K562 (cell line): ENCODE measurements at regions not wholly inside any gene's neighbourhood (a gene's known extent, or its start where the extent isn't known, plus 50 kb on each side); places are given as distances from the start of the nearest gene placed in this dataset.

Experiments used
- CBX2 ChIP-seq: fragments of 200-600 bp; sonication (generic); IDR thresholded peaks from one replicate; pipeline ENCODE4 v1.6.1; 2012; ENCODE audit warnings: mild to moderate bottlenecking, low read length, inconsistent platforms; ENCODE audit not compliant: insufficient read depth, poor library complexity, severe bottlenecking
- RFX5 ChIP-seq: IDR thresholded peaks from 2 replicates; pipeline ENCODE4 v1.6.1; 2011; ENCODE audit warnings: low read depth, mild to moderate bottlenecking, improper control_type of control experiment, low read length
- SMC3 ChIP-seq: conservative IDR thresholded peaks from 2 replicates; pipeline ENCODE4 v1.6.1; 2011; ENCODE audit warnings: low read depth, low read length, improper control_type of control experiment; ENCODE audit not compliant: insufficient read depth
- TARDBP ChIP-seq: fragments of 450-650 bp; IDR thresholded peaks from 2 replicates; pipeline ENCODE4 v1.6.1; 2016
- TF ChIP-seq, protein P1 (sequence below): fragments of 200-600 bp; sonication (generic); IDR thresholded peaks from one replicate; pipeline ENCODE4 v1.6.1; 2012; ENCODE audit warnings: mild to moderate bottlenecking, low read depth, low read length, inconsistent platforms
- TF ChIP-seq, protein P2 (sequence below), 3 experiments: IDR thresholded peaks in 2 of 3; conservative IDR thresholded peaks in 1 of 3; 2 replicates each; pipeline ENCODE4 v1.5.1; 2011 to 2012; ENCODE audit warnings: low read length in 3 of 3, mild to moderate bottlenecking in 3 of 3, control low read depth in 2 of 3, improper control_type of control experiment in 1 of 3, inconsistent platforms in 1 of 3, low read depth in 1 of 3, mixed read lengths in 1 of 3, moderate library complexity in 1 of 3; ENCODE audit not compliant: insufficient read depth in 2 of 3
- TF ChIP-seq, protein P3 (sequence below): sonication (generic); formaldehyde crosslinking; IDR thresholded peaks from 2 replicates; pipeline ENCODE4 v1.8.1; 2022; ENCODE audit warnings: missing genetic modification reagents

DNA sequence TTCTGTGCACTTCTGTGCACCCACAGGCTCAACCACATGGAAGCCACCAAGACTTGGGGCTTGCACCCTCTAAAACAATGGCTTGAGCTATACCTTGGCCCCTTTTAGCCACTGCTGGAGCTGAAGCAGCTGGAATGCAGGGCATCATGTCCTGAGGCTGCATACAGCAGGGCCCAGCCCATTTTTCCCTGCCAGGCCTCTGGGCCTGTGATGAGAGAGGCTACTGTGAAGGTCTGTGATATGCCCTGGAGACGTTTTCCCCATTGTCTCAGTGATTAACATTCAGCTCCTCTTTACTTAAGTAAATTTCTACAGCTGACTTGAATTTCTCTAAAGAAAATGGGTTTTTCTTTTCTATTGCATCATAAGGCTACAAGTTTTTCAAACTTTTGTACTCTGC lies 134.0 kb upstream of the EGFLAM start:
- TF ChIP-seq SMC3 (no peak), RFX5 (no peak), TARDBP (no peak), CBX2 (no peak)
- TF ChIP-seq, protein P1, sequence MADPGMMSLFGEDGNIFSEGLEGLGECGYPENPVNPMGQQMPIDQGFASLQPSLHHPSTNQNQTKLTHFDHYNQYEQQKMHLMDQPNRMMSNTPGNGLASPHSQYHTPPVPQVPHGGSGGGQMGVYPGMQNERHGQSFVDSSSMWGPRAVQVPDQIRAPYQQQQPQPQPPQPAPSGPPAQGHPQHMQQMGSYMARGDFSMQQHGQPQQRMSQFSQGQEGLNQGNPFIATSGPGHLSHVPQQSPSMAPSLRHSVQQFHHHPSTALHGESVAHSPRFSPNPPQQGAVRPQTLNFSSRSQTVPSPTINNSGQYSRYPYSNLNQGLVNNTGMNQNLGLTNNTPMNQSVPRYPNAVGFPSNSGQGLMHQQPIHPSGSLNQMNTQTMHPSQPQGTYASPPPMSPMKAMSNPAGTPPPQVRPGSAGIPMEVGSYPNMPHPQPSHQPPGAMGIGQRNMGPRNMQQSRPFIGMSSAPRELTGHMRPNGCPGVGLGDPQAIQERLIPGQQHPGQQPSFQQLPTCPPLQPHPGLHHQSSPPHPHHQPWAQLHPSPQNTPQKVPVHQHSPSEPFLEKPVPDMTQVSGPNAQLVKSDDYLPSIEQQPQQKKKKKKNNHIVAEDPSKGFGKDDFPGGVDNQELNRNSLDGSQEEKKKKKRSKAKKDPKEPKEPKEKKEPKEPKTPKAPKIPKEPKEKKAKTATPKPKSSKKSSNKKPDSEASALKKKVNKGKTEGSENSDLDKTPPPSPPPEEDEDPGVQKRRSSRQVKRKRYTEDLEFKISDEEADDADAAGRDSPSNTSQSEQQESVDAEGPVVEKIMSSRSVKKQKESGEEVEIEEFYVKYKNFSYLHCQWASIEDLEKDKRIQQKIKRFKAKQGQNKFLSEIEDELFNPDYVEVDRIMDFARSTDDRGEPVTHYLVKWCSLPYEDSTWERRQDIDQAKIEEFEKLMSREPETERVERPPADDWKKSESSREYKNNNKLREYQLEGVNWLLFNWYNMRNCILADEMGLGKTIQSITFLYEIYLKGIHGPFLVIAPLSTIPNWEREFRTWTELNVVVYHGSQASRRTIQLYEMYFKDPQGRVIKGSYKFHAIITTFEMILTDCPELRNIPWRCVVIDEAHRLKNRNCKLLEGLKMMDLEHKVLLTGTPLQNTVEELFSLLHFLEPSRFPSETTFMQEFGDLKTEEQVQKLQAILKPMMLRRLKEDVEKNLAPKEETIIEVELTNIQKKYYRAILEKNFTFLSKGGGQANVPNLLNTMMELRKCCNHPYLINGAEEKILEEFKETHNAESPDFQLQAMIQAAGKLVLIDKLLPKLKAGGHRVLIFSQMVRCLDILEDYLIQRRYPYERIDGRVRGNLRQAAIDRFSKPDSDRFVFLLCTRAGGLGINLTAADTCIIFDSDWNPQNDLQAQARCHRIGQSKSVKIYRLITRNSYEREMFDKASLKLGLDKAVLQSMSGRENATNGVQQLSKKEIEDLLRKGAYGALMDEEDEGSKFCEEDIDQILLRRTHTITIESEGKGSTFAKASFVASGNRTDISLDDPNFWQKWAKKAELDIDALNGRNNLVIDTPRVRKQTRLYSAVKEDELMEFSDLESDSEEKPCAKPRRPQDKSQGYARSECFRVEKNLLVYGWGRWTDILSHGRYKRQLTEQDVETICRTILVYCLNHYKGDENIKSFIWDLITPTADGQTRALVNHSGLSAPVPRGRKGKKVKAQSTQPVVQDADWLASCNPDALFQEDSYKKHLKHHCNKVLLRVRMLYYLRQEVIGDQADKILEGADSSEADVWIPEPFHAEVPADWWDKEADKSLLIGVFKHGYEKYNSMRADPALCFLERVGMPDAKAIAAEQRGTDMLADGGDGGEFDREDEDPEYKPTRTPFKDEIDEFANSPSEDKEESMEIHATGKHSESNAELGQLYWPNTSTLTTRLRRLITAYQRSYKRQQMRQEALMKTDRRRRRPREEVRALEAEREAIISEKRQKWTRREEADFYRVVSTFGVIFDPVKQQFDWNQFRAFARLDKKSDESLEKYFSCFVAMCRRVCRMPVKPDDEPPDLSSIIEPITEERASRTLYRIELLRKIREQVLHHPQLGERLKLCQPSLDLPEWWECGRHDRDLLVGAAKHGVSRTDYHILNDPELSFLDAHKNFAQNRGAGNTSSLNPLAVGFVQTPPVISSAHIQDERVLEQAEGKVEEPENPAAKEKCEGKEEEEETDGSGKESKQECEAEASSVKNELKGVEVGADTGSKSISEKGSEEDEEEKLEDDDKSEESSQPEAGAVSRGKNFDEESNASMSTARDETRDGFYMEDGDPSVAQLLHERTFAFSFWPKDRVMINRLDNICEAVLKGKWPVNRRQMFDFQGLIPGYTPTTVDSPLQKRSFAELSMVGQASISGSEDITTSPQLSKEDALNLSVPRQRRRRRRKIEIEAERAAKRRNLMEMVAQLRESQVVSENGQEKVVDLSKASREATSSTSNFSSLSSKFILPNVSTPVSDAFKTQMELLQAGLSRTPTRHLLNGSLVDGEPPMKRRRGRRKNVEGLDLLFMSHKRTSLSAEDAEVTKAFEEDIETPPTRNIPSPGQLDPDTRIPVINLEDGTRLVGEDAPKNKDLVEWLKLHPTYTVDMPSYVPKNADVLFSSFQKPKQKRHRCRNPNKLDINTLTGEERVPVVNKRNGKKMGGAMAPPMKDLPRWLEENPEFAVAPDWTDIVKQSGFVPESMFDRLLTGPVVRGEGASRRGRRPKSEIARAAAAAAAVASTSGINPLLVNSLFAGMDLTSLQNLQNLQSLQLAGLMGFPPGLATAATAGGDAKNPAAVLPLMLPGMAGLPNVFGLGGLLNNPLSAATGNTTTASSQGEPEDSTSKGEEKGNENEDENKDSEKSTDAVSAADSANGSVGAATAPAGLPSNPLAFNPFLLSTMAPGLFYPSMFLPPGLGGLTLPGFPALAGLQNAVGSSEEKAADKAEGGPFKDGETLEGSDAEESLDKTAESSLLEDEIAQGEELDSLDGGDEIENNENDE = no peak
- TF ChIP-seq, protein P2, sequence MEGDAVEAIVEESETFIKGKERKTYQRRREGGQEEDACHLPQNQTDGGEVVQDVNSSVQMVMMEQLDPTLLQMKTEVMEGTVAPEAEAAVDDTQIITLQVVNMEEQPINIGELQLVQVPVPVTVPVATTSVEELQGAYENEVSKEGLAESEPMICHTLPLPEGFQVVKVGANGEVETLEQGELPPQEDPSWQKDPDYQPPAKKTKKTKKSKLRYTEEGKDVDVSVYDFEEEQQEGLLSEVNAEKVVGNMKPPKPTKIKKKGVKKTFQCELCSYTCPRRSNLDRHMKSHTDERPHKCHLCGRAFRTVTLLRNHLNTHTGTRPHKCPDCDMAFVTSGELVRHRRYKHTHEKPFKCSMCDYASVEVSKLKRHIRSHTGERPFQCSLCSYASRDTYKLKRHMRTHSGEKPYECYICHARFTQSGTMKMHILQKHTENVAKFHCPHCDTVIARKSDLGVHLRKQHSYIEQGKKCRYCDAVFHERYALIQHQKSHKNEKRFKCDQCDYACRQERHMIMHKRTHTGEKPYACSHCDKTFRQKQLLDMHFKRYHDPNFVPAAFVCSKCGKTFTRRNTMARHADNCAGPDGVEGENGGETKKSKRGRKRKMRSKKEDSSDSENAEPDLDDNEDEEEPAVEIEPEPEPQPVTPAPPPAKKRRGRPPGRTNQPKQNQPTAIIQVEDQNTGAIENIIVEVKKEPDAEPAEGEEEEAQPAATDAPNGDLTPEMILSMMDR (IDR thresholded peaks at IDR 0.05 in 2 of 3, conservative IDR thresholded peaks at IDR 0.05 in 1 of 3; ENCODE audit: insufficient read depth in 2 of 3, low read depth in 1 of 3, low read length in 3 of 3) = no peak
- TF ChIP-seq, protein P3, sequence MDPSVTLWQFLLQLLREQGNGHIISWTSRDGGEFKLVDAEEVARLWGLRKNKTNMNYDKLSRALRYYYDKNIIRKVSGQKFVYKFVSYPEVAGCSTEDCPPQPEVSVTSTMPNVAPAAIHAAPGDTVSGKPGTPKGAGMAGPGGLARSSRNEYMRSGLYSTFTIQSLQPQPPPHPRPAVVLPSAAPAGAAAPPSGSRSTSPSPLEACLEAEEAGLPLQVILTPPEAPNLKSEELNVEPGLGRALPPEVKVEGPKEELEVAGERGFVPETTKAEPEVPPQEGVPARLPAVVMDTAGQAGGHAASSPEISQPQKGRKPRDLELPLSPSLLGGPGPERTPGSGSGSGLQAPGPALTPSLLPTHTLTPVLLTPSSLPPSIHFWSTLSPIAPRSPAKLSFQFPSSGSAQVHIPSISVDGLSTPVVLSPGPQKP = no peak
